ENCODE measurements at regions not wholly inside any gene's neighbourhood (a gene's known extent, or its start where the extent isn't known, plus 50 kb on each side); places are given as distances from the start of the nearest gene placed in this dataset.

- no peak for DNase-seq (ENCODE audit: low read depth, low spot score)
These were observed 332.8 kb upstream of the MMADHC start for GRCh38 chr2:149920389-149920788.

GRCh38 chr2:149915151-149915550 lies 327.6 kb upstream of the MMADHC start:
- DNase-seq (ENCODE audit: low read depth, low spot score): no peak

GRCh38 chr2:149908726-149909683 lies 321.4 kb upstream of the MMADHC start:
- peak; percentile 30 for DNase-seq (ENCODE audit: low read depth, low spot score)

- no peak for DNase-seq (ENCODE audit: low read depth, low spot score)
These were observed 319.3 kb upstream of the MMADHC start for GRCh38 chr2:149906886-149907285.

- DNase-seq (ENCODE audit: low read depth, low spot score): peak; percentile 13
These were observed 317.0 kb upstream of the MMADHC start for GRCh38 chr2:149904352-149905175.

GRCh38 chr2:149903626-149904025 lies 316.1 kb upstream of the MMADHC start:
- DNase-seq (ENCODE audit: low read depth, low spot score): no peak

GRCh38 chr2:149902081-149902480 lies 314.5 kb upstream of the MMADHC start:
- DNase-seq (ENCODE audit: low read depth, low spot score): peak; percentile 11

GRCh38 chr2:149901231-149901859 lies 313.8 kb upstream of the MMADHC start:
- DNase-seq (ENCODE audit: low read depth, low spot score): no peak

GRCh38 chr2:149899390-149899789 lies 311.8 kb upstream of the MMADHC start:
- DNase-seq (ENCODE audit: low read depth, low spot score): no peak

GRCh38 chr2:149894760-149895159 lies 307.2 kb upstream of the MMADHC start:
- peak; percentile 62 for DNase-seq (ENCODE audit: low read depth, low spot score)

- DNase-seq (ENCODE audit: low read depth, low spot score): no peak
These were observed 306.7 kb upstream of the MMADHC start for GRCh38 chr2:149894226-149894625.

GRCh38 chr2:149892563-149892962 lies 305.0 kb upstream of the MMADHC start:
- DNase-seq (ENCODE audit: low read depth, low spot score): no peak

GRCh38 chr2:149885946-149886345 lies 298.4 kb upstream of the MMADHC start:
- DNase-seq (ENCODE audit: low read depth, low spot score): no peak

GRCh38 chr2:149885468-149885867 lies 297.9 kb upstream of the MMADHC start:
- DNase-seq (ENCODE audit: low read depth, low spot score): no peak

GRCh38 chr2:149884871-149885270 lies 297.3 kb upstream of the MMADHC start:
- no peak for DNase-seq (ENCODE audit: low read depth, low spot score)

- DNase-seq (ENCODE audit: low read depth, low spot score): peak; percentile 54
These were observed 290.3 kb upstream of the MMADHC start for GRCh38 chr2:149877913-149878312.

- no peak for DNase-seq (ENCODE audit: low read depth, low spot score)
These were observed 289.5 kb upstream of the MMADHC start for GRCh38 chr2:149877074-149877473.

GRCh38 chr2:149873936-149874335 lies 286.4 kb upstream of the MMADHC start:
- no peak for DNase-seq (ENCODE audit: low read depth, low spot score)

GRCh38 chr2:149872638-149873150 lies 285.1 kb upstream of the MMADHC start:
- no peak for DNase-seq (ENCODE audit: low read depth, low spot score)

GRCh38 chr2:149872041-149872440 lies 284.5 kb upstream of the MMADHC start:
- DNase-seq (ENCODE audit: low read depth, low spot score): no peak

GRCh38 chr2:149871091-149871885 lies 283.7 kb upstream of the MMADHC start:
- DNase-seq (ENCODE audit: low read depth, low spot score): peak; percentile 24

Measured in astrocyte of the hippocampus (primary cell).